HG03521 (cell line): ENCODE measurements at regions not wholly inside any gene's neighbourhood (a gene's known extent, or its start where the extent isn't known, plus 50 kb on each side); places are given as distances from the start of the nearest gene placed in this dataset.
A peak's percentile ranks its signal among the peaks of the same experiment; 100 is the strongest.
"Not testable (repeated sequence)": the region's sequence is repeated elsewhere in the genome, so short reads cannot be mapped to it uniquely, and the experiment has no call there.

ENCODE experiments used
- ATAC-seq: cut with Tn5 transposase; IDR thresholded peaks from one replicate; pipeline ENCODE4 v1.9.1; 2021; ENCODE audit warnings: mild to moderate bottlenecking, moderate library complexity; ENCODE audit not compliant: unreplicated experiment

- ATAC-seq: not testable (repeated sequence)
Observed at GRCh38 chr7:135872861-135873260, 104.3 kb downstream of the MTPN start.

DNA sequence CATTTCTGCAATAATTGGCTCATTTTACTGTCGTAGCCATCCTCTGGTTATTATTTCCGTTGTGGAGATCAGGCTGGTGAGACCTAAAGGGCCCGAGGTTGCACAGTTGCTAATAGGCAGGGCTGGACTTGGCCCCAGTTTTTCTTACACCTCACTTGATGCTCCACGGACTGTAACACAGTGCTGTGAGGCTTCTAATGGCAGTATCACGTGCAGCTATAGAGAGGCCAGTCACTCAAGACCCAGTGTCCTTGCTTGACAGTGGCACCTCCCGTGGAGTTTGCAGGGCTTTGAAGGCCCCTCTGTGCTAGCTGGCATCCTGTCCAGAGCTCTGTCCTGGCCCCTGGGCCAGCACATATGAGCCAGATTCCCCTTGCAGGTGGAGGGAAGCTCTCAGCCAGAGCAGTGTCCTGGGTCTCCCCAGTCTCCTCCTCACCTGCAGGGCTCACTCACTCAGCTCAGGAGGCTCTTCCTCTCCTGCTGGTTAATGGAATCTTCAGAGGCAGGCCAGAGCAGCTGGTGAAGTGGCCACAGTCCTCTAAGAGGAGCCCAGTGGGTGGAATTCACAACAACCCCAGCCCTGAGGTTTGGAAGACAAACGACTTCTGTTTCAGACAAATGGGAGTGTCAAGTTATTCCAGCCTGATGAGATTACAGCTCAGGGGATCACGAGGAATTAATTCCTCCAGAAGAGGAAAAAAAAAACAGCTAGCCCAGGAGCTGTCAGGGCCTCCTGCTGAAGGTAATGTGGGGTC, 114.2 kb upstream of the FAM180A start:
- ATAC-seq: no peak

DNA sequence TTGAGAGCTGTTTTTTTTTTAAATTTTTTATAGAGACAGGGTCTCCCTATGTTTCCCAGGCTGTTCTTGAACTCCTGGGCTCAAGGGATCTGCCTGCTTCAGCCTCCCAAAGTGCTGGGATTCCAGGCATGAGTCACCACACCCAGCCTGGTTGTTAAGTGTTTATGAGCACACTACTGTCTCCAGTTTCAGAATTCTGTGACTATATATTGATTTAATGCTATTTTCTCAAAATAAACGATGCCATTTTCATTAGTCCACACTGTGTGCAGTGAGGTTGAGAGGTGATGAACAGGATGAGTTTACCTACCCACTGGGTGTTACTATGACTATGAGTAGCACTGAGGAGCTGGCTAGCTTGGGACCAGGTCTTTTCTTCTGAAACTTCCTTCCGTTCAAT, 110.9 kb upstream of the FAM180A start:
- ATAC-seq: no peak

- no peak for ATAC-seq
Observed at GRCh38 chr7:135858851-135859250, 110.2 kb upstream of the FAM180A start.

- no peak for ATAC-seq
Observed at GRCh38 chr7:135858379-135858778, 109.8 kb upstream of the FAM180A start.

DNA sequence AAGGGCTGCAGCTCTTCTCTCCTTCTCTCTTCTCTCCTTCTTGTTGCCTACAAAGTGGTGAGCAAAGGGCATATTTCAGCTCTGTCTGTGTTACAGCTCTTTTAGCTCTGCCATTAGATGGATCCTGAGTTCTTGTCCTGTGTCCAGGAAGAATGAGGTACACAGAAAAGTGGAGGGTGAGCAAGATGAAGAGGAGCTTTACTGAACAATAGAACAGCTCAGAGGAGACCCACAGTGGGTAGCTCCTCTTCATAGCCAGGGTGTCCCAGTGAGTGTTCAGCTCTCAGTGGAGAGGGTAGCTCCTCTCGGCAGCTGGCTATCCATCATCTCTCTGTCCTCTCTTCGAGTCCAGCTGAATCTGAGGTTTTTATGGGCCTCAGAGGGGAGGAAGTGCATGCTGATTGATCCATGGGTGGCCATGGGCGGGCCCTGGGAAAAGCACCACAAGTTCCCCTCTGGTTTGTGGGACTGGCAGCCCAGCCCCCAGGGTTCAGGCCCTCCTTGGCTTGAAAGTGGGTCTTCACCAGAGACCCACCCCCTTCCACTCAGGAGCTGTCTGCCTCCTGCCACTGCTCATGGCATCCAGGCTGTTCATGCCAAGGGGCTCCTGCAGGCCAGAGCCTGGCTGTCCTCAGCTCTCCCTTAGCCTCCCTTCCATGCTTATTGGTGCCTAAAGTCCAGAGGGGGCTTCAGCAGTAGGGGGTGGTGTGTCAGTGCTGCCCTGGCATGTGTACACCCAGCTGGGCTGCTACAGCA, 109.1 kb upstream of the FAM180A start:
- ATAC-seq: no peak

DNA sequence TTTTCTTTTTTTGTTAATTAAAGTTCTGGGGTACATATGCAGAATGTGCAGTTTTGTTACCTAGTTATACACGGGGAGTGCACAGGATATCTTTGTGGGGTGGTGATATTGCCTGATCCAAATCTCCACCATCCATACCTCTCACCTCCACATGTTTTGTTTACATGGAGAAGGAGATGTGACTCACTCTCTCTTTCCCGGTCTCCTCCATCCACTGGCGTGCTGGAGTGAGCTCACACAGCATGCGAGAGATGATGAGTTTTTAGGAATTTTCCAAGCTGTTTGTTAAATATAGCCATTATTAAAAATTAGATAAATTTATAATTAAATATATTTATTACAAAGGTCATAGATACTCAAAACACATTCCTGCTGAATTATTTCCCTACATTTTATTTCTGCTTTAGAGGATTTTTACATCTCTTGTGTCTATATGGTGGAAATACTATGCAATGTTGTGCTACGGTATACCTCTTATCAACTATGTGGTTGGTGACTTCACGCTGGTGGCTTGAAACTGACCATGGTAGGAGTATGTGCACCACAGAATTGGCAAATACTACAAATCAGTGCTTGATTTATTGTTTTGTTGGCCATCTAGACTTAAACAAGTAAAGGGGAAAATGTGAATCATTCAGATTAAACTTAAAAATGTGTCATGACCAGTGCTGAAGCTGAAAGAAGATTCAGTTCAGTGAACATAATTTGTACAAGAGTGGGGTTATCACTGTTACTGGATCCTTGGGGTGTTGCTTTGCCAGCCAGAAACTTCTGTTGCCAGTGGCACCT, 107.9 kb upstream of the FAM180A start:
- ATAC-seq: no peak

- ATAC-seq: no peak
Observed at GRCh38 chr7:135855846-135856245, 107.2 kb upstream of the FAM180A start.

DNA sequence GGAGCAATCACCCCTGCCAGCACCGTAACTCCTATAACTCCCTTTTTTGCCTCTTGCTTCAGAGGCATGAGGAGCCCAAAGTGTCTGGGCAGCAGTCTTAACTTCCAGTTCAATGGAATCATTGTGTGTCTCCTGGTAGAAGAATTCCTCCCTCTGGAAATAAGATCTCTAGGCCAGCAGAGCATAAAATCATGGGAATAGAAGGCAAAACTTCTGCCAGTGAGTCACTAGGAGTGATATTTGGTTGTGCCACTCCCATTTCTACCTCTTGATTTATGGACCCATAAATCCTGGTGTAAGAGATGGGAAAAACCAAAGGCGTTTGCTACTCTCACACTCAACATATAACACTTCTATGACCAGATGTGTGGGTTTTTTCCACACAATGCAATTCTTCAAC, 104.9 kb upstream of the FAM180A start:
- no peak for ATAC-seq

- ATAC-seq: no peak
Observed at GRCh38 chr7:135853008-135853407, 104.4 kb upstream of the FAM180A start.

DNA sequence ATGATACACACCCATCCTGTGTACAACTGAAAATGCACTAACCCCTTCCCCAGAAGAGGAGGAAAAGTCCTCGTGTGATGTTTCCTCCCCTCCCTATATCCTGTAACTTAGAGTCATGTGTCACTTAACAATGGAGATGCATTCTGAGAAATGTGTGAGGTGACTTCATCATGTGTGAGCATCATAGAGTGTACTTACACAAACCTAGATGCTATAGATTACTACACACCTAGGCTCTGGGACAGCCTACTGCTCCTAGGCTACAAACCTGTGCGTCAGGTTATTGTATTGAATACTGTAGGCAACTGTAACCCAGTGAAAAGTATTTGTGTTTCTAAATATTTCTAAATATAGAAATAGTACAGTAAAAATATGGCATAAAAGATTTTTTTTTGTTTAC, 98.6 kb upstream of the FAM180A start:
- no peak for ATAC-seq

GRCh38 chr7:135846339-135846738, 97.7 kb upstream of the FAM180A start:
- no peak for ATAC-seq

- no peak for ATAC-seq
Observed at GRCh38 chr7:135845415-135846075, 96.9 kb upstream of the FAM180A start.

DNA sequence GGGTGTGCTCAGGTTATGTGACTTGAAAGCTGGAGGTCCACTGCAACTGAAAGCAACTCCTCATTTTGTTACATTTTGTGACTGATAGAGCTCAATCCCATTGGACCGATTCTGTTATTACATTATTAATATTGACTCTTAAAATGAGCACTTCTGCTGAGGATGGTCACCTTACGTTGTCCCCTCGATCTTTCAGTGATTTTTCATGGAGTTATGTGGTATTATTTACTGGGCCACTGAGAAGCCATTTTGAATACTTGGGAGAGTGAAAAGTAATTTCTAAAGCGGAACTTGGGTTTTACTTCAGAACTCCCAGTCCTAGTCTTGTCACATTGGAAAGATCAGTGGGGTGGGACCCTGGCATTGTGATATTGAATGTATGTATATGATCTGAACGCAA, 96.3 kb upstream of the FAM180A start:
- ATAC-seq: no peak

DNA sequence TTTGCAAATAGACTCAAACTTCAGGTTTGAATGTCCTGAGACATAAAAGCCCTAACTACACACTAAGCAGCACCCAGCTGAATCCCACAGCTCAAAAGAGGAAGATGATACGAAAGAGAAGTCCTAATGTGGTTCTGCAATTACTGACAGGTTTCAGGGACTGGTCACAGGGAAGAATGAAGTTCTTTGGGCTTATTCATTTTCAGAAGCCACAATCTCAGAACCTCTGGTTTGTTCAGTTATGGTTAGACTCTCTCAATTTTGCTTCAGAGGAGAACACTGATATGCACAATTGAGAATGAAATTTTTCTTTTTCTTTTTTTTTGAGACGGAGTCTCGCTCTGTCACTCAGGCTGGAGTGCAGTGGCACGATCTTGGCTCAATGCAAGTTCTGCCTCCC, 94.6 kb upstream of the FAM180A start:
- peak; percentile 91 for ATAC-seq

DNA sequence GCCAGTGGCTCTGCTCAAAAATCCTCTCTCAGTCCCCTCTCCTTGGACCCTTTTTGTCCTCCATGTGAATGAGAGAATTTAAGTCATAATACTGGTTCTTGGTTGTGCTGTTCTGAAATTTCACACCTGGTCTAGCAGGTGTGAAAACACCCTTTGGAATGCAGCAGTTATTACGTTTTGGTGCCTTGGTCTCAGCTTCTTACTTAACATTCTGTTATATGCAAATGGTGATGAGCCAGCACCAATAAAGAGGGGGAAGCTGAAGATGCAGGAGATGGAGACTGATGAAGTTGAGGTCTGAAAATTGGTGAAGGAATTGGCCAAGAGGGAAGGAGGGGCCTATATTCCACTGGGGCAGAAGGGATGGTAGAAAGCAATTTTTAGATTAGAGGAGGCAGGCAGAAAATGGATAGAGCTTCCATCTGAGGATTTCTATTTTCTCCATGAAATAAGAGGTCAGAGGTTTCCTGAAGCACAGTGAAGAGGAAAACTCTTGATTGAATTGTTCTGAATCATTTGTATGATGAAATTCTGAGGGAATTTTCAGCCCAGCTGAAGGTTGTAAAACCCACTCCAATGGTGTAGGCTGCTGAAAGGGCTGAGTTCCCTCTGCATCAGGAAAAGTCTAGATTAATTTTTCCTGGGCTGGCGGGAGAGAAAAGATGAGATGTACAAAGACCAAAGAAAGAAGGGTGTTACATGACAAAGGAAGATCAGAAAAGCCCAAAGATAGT, 94.0 kb upstream of the FAM180A start:
- no peak for ATAC-seq

DNA sequence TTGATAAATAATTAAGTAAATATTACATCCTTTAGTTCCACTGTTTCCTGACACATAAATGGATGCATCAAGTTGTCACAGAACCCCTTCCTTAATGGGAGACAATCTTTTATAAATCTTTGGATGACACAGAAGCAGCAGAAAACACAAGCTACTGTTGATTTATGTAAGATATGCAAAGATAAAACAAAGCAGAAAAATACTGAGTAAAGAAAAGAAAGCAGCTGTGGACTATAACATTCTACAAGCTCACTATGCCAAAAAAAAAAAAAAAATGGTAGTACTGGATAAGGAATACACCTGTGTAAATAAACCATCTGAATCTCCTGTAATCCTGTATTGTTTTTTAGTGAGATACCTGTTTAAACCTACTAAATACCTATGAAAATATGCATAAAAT, 92.0 kb upstream of the FAM180A start:
- no peak for ATAC-seq

DNA sequence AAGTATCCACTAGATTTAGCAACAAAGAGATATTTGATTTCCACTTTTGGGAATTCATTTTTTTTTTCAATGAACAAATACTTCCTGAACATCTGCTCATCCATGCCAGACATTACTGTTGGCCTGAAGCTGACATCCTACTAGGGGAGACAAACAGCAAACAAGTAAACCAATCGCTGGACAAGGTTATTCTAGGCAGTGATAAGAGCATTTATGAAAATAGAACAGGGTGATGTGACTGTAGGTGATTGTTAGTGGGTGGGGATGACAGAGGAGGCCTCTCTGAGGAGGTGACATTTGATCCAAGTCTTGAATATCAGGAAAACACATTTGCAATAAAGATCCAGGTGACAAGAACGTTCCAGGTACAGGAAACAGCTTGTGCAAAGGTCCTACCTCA, 89.1 kb upstream of the FAM180A start:
- ATAC-seq: no peak

- no peak for ATAC-seq
Observed at GRCh38 chr7:135834266-135834665, 85.7 kb upstream of the FAM180A start.

DNA sequence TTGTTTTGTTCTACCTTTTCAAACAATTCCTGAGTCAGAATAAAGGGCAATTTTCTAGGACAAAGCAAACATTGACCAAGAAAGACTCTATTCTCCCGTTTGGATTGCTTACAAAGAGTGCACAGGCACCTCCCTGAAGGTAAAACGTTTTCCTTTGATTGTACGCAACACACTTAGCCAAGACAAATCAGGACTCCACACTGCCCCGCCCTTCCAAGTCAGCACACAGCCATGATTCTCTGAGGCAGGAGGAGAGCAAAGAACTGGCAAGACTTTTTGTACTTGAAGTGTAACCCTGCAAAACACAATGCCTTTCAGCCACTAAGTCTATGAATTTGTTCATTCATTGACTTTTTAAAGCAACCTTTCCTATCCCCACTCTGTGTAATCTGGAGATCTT, 85.0 kb upstream of the FAM180A start:
- no peak for ATAC-seq
